HCT116 (cell line): ENCODE measurements at regions not wholly inside any gene's neighbourhood (a gene's known extent, or its start where the extent isn't known, plus 50 kb on each side); places are given as distances from the start of the nearest gene placed in this dataset.

Experiments used
- ATAC-seq: fragments of 200-7000 bp; cut with Tn5 transposase; 2 replicates; pipeline ENCODE4 v1.9.1; 2020; ENCODE audit warnings: mild to moderate bottlenecking, moderate library complexity
- BruUV-seq: library from RNA; stranded (reverse); fragments of 400-500 nt; replicated peaks from 2 replicates; lab custom pipeline; 2021; lab: Mats Ljungman, UMichigan
- CTCF ChIA-PET: fragments of 300-600 bp; sonication (Branson Sonifier 250); formaldehyde crosslinking; loops from one replicate; lab custom pipeline; 2021; ENCODE audit warnings: antibody characterized with exemption; lab: Charles Lee
- POLR2A ChIA-PET: fragments of 300-600, 350-600 bp; sonication (Branson Sonifier 250); formaldehyde crosslinking; loops from one replicate; lab custom pipeline; 2021; ENCODE audit warnings: antibody characterized with exemption; lab: Charles Lee
- RAD21 ChIA-PET, 2 experiments: fragments of 300-600 bp; sonication (Branson Sonifier 250); formaldehyde crosslinking; loops; one replicate each; lab custom pipeline; 2023; ENCODE audit warnings: low total read pairs in 2 of 2; ENCODE audit not compliant: uncharacterized antibody in 2 of 2, unreplicated experiment in 2 of 2, low non-redundant PET in 1 of 2; lab: Charles Lee
- DNase-seq: peaks from one replicate; pipeline ENCODE4 v3.0.0-alpha.2; 2010; ENCODE audit warnings: low read depth, low spot score
- H2AFZ ChIP-seq: fragments of 200-600 bp; shearing (Covaris generic), sonication (generic); 2 replicates; pipeline ENCODE4 v1.6.1; 2017; ENCODE audit warnings: low read depth, mixed run types, mixed read lengths, antibody characterized with exemption, low read length; ENCODE audit not compliant: poor library complexity, severe bottlenecking
- H3K27ac ChIP-seq: 2 replicates; pipeline ENCODE4 v1.5.1; 2012; ENCODE audit warnings: low read depth, low read length
- H3K27me3 ChIP-seq: fragments of 200-600 bp; sonication (generic); 2 replicates; pipeline ENCODE4 v1.6.1; 2016; ENCODE audit warnings: mixed run types, low read length, mixed read lengths; ENCODE audit not compliant: insufficient read depth
- H3K36me3 ChIP-seq, 2 experiments: fragments of 200-500 bp in 1 of 2; fragments of 200-600 bp in 1 of 2; sonication (Bioruptor generic) in 1 of 2; sonication (generic) in 1 of 2; 2 replicates each; pipeline versions ENCODE4 v1.5.1 to v1.6.1; 2014 to 2016; ENCODE audit warnings: low read length in 2 of 2, inconsistent platforms in 1 of 2, mixed read lengths in 1 of 2, mixed run types in 1 of 2; ENCODE audit not compliant: insufficient read depth in 2 of 2, control insufficient read depth in 1 of 2
- H3K4me1 ChIP-seq, 2 experiments: fragments of 200-600 bp in 1 of 2; sonication (generic) in 1 of 2; 2 replicates each; pipeline versions ENCODE4 v1.5.1 to v1.6.1; 2012 to 2017; ENCODE audit warnings: low read length in 2 of 2, inconsistent platforms in 1 of 2, mild to moderate bottlenecking in 1 of 2, mixed read lengths in 1 of 2, mixed run types in 1 of 2, moderate library complexity in 1 of 2; ENCODE audit not compliant: insufficient read depth in 2 of 2, control insufficient read depth in 1 of 2
- H3K4me2 ChIP-seq: fragments of 200-600 bp; sonication (generic); 2 replicates; pipeline ENCODE4 v1.6.1; 2017; ENCODE audit warnings: mixed run types, low read length, mixed read lengths
- H3K4me3 ChIP-seq, 2 experiments: fragments of 200-600 bp in 1 of 2; sonication (generic) in 1 of 2; replicated peaks in 1 of 2; 2 replicates each; pipeline ENCODE4 v1.5.1; 2011 to 2016; ENCODE audit warnings: low read length in 2 of 2, control low read depth in 1 of 2, low read depth in 1 of 2, mild to moderate bottlenecking in 1 of 2, mixed read lengths in 1 of 2, mixed run types in 1 of 2
- H3K79me2 ChIP-seq: fragments of 200-600 bp; sonication (generic); 2 replicates; pipeline ENCODE4 v1.6.1; 2017; ENCODE audit warnings: mild to moderate bottlenecking, mixed run types, low read length, moderate library complexity, mixed read lengths; ENCODE audit not compliant: insufficient read depth
- H3K9ac ChIP-seq: fragments of 200-600 bp; sonication (generic); 2 replicates; pipeline ENCODE4 v1.6.1; 2016; ENCODE audit warnings: low read length, mixed read lengths
- H3K9me2 ChIP-seq: fragments of 200-600 bp; sonication (generic), shearing (Covaris generic); 2 replicates; pipeline ENCODE4 v1.6.1; 2017; ENCODE audit warnings: mixed run types, mild to moderate bottlenecking, moderate library complexity; ENCODE audit not compliant: insufficient read depth
- H3K9me3 ChIP-seq, 2 experiments: fragments of 200-500 bp in 1 of 2; fragments of 200-600 bp in 1 of 2; sonication (Bioruptor generic) in 1 of 2; sonication (generic) in 1 of 2; 2 replicates each; pipeline ENCODE4 v1.6.1; 2014 to 2017; ENCODE audit warnings: low read length in 2 of 2, mixed read lengths in 2 of 2, inconsistent platforms in 1 of 2, low read depth in 1 of 2, mild to moderate bottlenecking in 1 of 2, mixed run types in 1 of 2, moderate library complexity in 1 of 2; ENCODE audit not compliant: control insufficient read depth in 1 of 2, insufficient read depth in 1 of 2
- H4K20me1 ChIP-seq: fragments of 200-600 bp; sonication (generic), shearing (Covaris generic); 2 replicates; pipeline ENCODE4 v1.6.1; 2017; ENCODE audit warnings: mixed run types, mild to moderate bottlenecking, moderate library complexity; ENCODE audit not compliant: insufficient read depth
- CBX3 ChIP-seq: IDR thresholded peaks from 2 replicates; pipeline ENCODE4 v1.6.1; 2012; ENCODE audit warnings: low read depth
- CEBPB ChIP-seq: IDR thresholded peaks from 2 replicates; pipeline ENCODE4 v1.6.1; 2012; ENCODE audit warnings: low read depth
- FOSL1 ChIP-seq: IDR thresholded peaks from 2 replicates; pipeline ENCODE4 v1.6.1; 2012; ENCODE audit warnings: low read depth
- JUND ChIP-seq: IDR thresholded peaks from 2 replicates; pipeline ENCODE4 v1.6.1; 2012
- POLR2A ChIP-seq: IDR thresholded peaks from 2 replicates; pipeline ENCODE4 v1.7.0; 2011; ENCODE audit warnings: borderline replicate concordance; ENCODE audit not compliant: insufficient read depth, insufficient read length; ENCODE audit errors: extremely low read depth
- RAD21 ChIP-seq: IDR thresholded peaks from 2 replicates; pipeline ENCODE4 v1.6.1; 2012; ENCODE audit warnings: low read depth, mild to moderate bottlenecking
- REST ChIP-seq: IDR thresholded peaks from 2 replicates; pipeline ENCODE4 v1.6.1; 2012; ENCODE audit warnings: low read depth
- SIN3A ChIP-seq: IDR thresholded peaks from 2 replicates; pipeline ENCODE4 v1.6.1; 2012; ENCODE audit warnings: low read depth
- SP1 ChIP-seq: IDR thresholded peaks from 2 replicates; pipeline ENCODE4 v1.6.1; 2012; ENCODE audit warnings: low read depth
- SRF ChIP-seq: IDR thresholded peaks from 2 replicates; pipeline ENCODE4 v1.6.1; 2012; ENCODE audit warnings: low read depth
- TCF7L2 ChIP-seq: IDR thresholded peaks from 2 replicates; pipeline ENCODE4 v1.7.0; 2011; ENCODE audit warnings: borderline replicate concordance, inconsistent platforms; ENCODE audit not compliant: insufficient read depth, insufficient read length; ENCODE audit errors: extremely low read depth
- YY1 ChIP-seq: IDR thresholded peaks from 2 replicates; pipeline ENCODE4 v1.6.1; 2011; ENCODE audit warnings: low read length, low read depth, moderate library complexity, mild to moderate bottlenecking; ENCODE audit not compliant: insufficient replicate concordance; ENCODE audit errors: extremely low read depth
- ZFX ChIP-seq: fragments of 450-650 bp; IDR thresholded peaks from 2 replicates; pipeline ENCODE4 v1.6.1; 2017
- intact Hi-C: fragments of 100-400 bp; cut with micrococcal nuclease; formaldehyde crosslinking; loops from 2 replicates; pipeline ENCODE4 v1.10.0; 2022
- TF ChIP-seq, protein P1 (sequence below): IDR thresholded peaks from 2 replicates; pipeline ENCODE4 v1.6.1; 2012
- TF ChIP-seq, protein P2 (sequence below), 3 experiments: fragments of 200-600 bp in 1 of 3; sonication (generic) in 1 of 3; IDR thresholded peaks in 2 of 3; conservative IDR thresholded peaks in 1 of 3; 2 replicates each; pipeline ENCODE4 v1.5.1; 2012 to 2017; ENCODE audit warnings: low read depth in 2 of 3, low read length in 2 of 3, antibody characterized with exemption in 1 of 3, borderline replicate concordance in 1 of 3, control low read depth in 1 of 3, mild to moderate bottlenecking in 1 of 3, mixed read lengths in 1 of 3, mixed run types in 1 of 3, moderate library complexity in 1 of 3; ENCODE audit not compliant: insufficient read depth in 1 of 3

GRCh38 chr17:68759343-68760140, 158.4 kb upstream of the FAM20A start:
- no peaks in the 10 kb centered on the region for H3K36me3 ChIP-seq
- H3K9me2 ChIP-seq = no peaks in the 10 kb centered on the region
- intact Hi-C loops = loop anchor here (1.0 to 10.0 kb wide), 7 partner anchors 225 to 1042 kb away; partner anchors contain the start of gene NOL11
- H3K4me2 ChIP-seq = peak overlapping the region; percentile 78
- H3K27me3 ChIP-seq = no peaks in the 10 kb centered on the region
- RAD21 ChIA-PET = no interaction called here
- ATAC-seq (peak; percentile 95), DNase-seq (peak; percentile 91)
- H3K4me3 ChIP-seq = peak overlapping the region; percentile 42 to 53
- H3K27ac ChIP-seq = peak overlapping the region; percentile 64
- TF ChIP-seq FOSL1 (peak; percentile 68; the same call in 1 of the 2 replicates), TCF7L2 (no peak), CBX3 (peak; percentile 67), RAD21 (peak; percentile 98), JUND (peak; percentile 82), SIN3A (peak; percentile 59; the same call in 1 of the 2 replicates), SP1 (peak; percentile 36; the same call in 1 of the 2 replicates), CEBPB (peak; percentile 7; the same call in 1 of the 2 replicates), REST (no peak), ZFX (no peak), POLR2A (no peak), SRF (0 out of 2 replicates have a peak, but pooled peaks have one; percentile 9), YY1 (peak; percentile 48)
- TF ChIP-seq, protein P1, sequence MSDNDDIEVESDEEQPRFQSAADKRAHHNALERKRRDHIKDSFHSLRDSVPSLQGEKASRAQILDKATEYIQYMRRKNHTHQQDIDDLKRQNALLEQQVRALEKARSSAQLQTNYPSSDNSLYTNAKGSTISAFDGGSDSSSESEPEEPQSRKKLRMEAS = peak; percentile 67; the same call in 1 of the 2 replicates
- TF ChIP-seq, protein P2, sequence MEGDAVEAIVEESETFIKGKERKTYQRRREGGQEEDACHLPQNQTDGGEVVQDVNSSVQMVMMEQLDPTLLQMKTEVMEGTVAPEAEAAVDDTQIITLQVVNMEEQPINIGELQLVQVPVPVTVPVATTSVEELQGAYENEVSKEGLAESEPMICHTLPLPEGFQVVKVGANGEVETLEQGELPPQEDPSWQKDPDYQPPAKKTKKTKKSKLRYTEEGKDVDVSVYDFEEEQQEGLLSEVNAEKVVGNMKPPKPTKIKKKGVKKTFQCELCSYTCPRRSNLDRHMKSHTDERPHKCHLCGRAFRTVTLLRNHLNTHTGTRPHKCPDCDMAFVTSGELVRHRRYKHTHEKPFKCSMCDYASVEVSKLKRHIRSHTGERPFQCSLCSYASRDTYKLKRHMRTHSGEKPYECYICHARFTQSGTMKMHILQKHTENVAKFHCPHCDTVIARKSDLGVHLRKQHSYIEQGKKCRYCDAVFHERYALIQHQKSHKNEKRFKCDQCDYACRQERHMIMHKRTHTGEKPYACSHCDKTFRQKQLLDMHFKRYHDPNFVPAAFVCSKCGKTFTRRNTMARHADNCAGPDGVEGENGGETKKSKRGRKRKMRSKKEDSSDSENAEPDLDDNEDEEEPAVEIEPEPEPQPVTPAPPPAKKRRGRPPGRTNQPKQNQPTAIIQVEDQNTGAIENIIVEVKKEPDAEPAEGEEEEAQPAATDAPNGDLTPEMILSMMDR (IDR thresholded peaks at IDR 0.05 in 2 of 3, conservative IDR thresholded peaks at IDR 0.05 in 1 of 3; ENCODE audit: borderline replicate concordance in 1 of 3, insufficient read depth in 1 of 3, low read depth in 2 of 3, low read length in 2 of 3) = peak; percentile 94 to 99 (median 99)
- peak overlapping the region; percentile 97 for H2AFZ ChIP-seq
- H3K79me2 ChIP-seq = no peaks in the 10 kb centered on the region
- H4K20me1 ChIP-seq = no peaks in the 10 kb centered on the region
- H3K9me3 ChIP-seq = no peaks in the 10 kb centered on the region
- no TSS peak for BruUV-seq
- POLR2A ChIA-PET = no interaction called here
- CTCF ChIA-PET = interaction anchor here (1.2 to 1.9 kb wide), 4 partner anchors 19 to 361 kb away, joined by 3 to 10 read pairs (median 4); partner anchors contain the start of gene PRKAR1A
- peak overlapping the region; percentile 57 for H3K9ac ChIP-seq
- H3K4me1 ChIP-seq = peaks cover 8 to 15% of the 10 kb centered on the region in 2 experiments; a peak in 3 of 4 replicates
